ENCODE measurements at regions not wholly inside any gene's neighbourhood (a gene's known extent, or its start where the extent isn't known, plus 50 kb on each side); places are given as distances from the start of the nearest gene placed in this dataset.

DNA sequence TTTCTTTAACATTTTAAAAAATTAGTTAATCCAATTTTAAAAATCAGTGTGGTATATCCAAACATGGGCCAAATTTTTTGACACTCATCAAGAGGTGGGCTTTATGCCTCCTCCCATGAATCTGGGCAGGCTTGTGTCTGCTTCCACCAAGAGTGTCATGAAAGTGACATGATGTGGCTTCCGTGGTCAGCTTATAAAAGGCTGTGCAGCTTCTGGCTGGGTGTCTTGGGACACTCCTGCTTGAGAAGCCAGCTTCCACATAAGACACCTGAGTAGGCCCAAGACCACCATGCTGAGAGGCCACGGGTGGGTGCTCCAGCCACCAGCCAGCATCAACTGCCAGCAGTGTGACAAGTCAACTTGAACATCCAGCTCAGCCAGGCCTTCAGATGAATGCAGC lies 74.3 kb upstream of the RUNX3 start:
- H3K4me1 ChIP-seq (ENCODE audit: insufficient read depth, poor library complexity, severe bottlenecking) = no peaks in the 10 kb centered on the region
- no peaks in the 10 kb centered on the region for H3K27me3 ChIP-seq (ENCODE audit: insufficient read depth, poor library complexity, severe bottlenecking)
- no peaks in the 10 kb centered on the region for H3K36me3 ChIP-seq (ENCODE audit: low read depth)
- H3K9me3 ChIP-seq (ENCODE audit: severe bottlenecking) = no peaks in the 10 kb centered on the region
- no peak for TF ChIP-seq CTCF (IDR thresholded peaks at IDR 0.05; ENCODE audit: poor library complexity, severe bottlenecking)
- H3K4me3 ChIP-seq (ENCODE audit: severe bottlenecking) = no peak overlapping the region
- ATAC-seq (ENCODE audit: low read depth) (no peak), DNase-seq (ENCODE audit: low spot score) (no peak)
- no peak overlapping the region for H3K27ac ChIP-seq (ENCODE audit: poor library complexity, severe bottlenecking)

DNA sequence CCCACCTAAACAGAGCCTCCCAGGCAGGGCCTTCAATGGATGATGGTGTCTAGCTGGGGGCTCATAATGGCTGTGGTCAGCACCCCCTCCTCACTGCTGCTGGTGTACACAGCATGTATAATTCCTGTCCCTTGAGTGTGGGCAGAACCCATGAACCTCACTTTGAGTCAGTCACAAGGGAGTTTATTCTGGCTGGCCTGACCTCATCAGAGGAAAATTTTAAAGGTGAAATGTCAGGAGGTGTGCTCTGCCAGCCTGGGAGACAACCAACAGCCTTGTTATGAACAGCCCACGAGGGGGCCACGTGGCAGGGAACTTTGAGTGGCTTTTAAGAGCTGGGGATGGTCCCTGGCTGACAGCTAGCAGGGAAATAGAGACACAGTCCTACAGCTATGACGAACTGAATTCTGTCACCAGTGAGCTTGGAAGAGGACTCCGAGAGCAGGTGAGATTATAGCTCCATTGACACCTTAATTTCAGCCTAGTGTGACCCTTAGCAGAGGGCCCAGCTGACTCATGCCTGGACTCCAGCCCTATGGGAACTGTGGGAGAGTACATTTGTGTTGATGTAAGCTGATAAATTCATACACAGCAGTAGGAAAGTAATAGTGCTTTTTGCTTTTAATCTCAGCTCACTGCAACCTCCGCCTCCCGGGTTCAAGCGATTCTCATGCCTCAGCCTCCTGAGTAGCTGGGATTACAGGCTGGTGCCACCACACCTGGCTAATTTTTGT lies 73.5 kb upstream of the RUNX3 start:
- H3K27ac ChIP-seq (ENCODE audit: poor library complexity, severe bottlenecking) = no peak overlapping the region
- no peaks in the 10 kb centered on the region for H3K27me3 ChIP-seq (ENCODE audit: insufficient read depth, poor library complexity, severe bottlenecking)
- no peaks in the 10 kb centered on the region for H3K36me3 ChIP-seq (ENCODE audit: low read depth)
- DNase-seq (ENCODE audit: low spot score) (no peak), ATAC-seq (ENCODE audit: low read depth) (no peak)
- TF ChIP-seq CTCF (IDR thresholded peaks at IDR 0.05; ENCODE audit: poor library complexity, severe bottlenecking) = no peak
- no peaks in the 10 kb centered on the region for H3K4me1 ChIP-seq (ENCODE audit: insufficient read depth, poor library complexity, severe bottlenecking)
- H3K4me3 ChIP-seq (ENCODE audit: severe bottlenecking) = no peak overlapping the region
- H3K9me3 ChIP-seq (ENCODE audit: severe bottlenecking) = no peaks in the 10 kb centered on the region

- DNase-seq (ENCODE audit: low spot score) (no peak), ATAC-seq (ENCODE audit: low read depth) (no peak)
- no peak for TF ChIP-seq CTCF (IDR thresholded peaks at IDR 0.05; ENCODE audit: poor library complexity, severe bottlenecking)
- Histone ChIP-seq H3K27ac (ENCODE audit: poor library complexity, severe bottlenecking) (no peak overlapping the region), H3K4me3 (ENCODE audit: severe bottlenecking) (no peak overlapping the region), H3K27me3 (ENCODE audit: insufficient read depth, poor library complexity, severe bottlenecking) (no peaks in the 10 kb centered on the region), H3K36me3 (ENCODE audit: low read depth) (no peaks in the 10 kb centered on the region), H3K9me3 (ENCODE audit: severe bottlenecking) (no peaks in the 10 kb centered on the region), H3K4me1 (ENCODE audit: insufficient read depth, poor library complexity, severe bottlenecking) (no peaks in the 10 kb centered on the region)
Observed at GRCh38 chr1:25003000-25003399, 72.9 kb upstream of the RUNX3 start.

- Histone ChIP-seq H3K27ac (ENCODE audit: poor library complexity, severe bottlenecking) (no peak overlapping the region), H3K9me3 (ENCODE audit: severe bottlenecking) (no peaks in the 10 kb centered on the region), H3K27me3 (ENCODE audit: insufficient read depth, poor library complexity, severe bottlenecking) (no peaks in the 10 kb centered on the region), H3K36me3 (ENCODE audit: low read depth) (no peaks in the 10 kb centered on the region), H3K4me1 (ENCODE audit: insufficient read depth, poor library complexity, severe bottlenecking) (no peaks in the 10 kb centered on the region), H3K4me3 (ENCODE audit: severe bottlenecking) (no peak overlapping the region)
- no peak for TF ChIP-seq CTCF (IDR thresholded peaks at IDR 0.05; ENCODE audit: poor library complexity, severe bottlenecking)
- no peak for DNase-seq (ENCODE audit: low spot score)
- ATAC-seq (ENCODE audit: low read depth) = no peak
Observed at GRCh38 chr1:25001125-25001915, 71.2 kb upstream of the RUNX3 start.

DNA sequence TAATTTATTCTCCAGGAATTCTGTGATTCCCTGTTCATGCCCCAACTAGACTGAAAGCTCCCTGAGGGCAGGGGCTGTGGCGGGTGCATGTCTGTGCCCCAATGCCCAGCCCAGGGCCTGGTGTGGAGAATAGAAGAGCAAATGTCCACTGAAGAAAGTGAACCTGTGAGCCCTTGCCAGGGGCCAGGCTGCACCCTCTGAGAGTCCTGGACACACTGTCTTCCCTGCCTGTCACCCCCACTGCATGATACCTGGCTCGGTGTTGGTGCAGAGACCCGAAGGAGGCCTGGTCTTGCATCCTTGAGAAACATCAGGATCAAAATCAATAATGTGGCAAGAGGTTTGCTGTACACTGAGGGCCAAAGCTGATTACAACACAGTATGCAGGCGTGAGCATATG lies 69.8 kb upstream of the RUNX3 start:
- no peak for ATAC-seq (ENCODE audit: low read depth)
- no peaks in the 10 kb centered on the region for H3K9me3 ChIP-seq (ENCODE audit: severe bottlenecking)
- no peak for TF ChIP-seq CTCF (IDR thresholded peaks at IDR 0.05; ENCODE audit: poor library complexity, severe bottlenecking)
- no peaks in the 10 kb centered on the region for H3K4me1 ChIP-seq (ENCODE audit: insufficient read depth, poor library complexity, severe bottlenecking)
- no peaks in the 10 kb centered on the region for H3K36me3 ChIP-seq (ENCODE audit: low read depth)
- H3K4me3 ChIP-seq (ENCODE audit: severe bottlenecking) = no peak overlapping the region
- no peak overlapping the region for H3K27ac ChIP-seq (ENCODE audit: poor library complexity, severe bottlenecking)
- DNase-seq (ENCODE audit: low spot score) = no peak
- no peaks in the 10 kb centered on the region for H3K27me3 ChIP-seq (ENCODE audit: insufficient read depth, poor library complexity, severe bottlenecking)

Data from RWPE2 (cell line).